ENCODE measurements at regions not wholly inside any gene's neighbourhood (a gene's known extent, or its start where the extent isn't known, plus 50 kb on each side); places are given as distances from the start of the nearest gene placed in this dataset.

- Histone ChIP-seq H3K9me3 (ENCODE audit: low read length) (no peaks in the 10 kb centered on the region), H3K4me2 (ENCODE audit: low read depth, low read length) (no peak overlapping the region), H3K27me3 (ENCODE audit: control insufficient read depth in 1 of 2, insufficient read depth in 2 of 2, low read length in 2 of 2) (no peaks in the 10 kb centered on the region), H4K20me1 (ENCODE audit: insufficient read depth, low read length) (no peaks in the 10 kb centered on the region), H3K27ac (ENCODE audit: extremely low read length, insufficient read depth, low read length) (no peak overlapping the region), H3K79me2 (ENCODE audit: insufficient read depth, low read length) (no peaks in the 10 kb centered on the region), H3K4me3 (replicated peaks in 1 of 3; ENCODE audit: insufficient read depth in 1 of 3, low read depth in 2 of 3, low read length in 3 of 3) (no peak overlapping the region), H3K9ac (ENCODE audit: insufficient read depth, low read depth, low read length) (no peak overlapping the region), H3K36me3 (replicated peaks in 1 of 2; ENCODE audit: control insufficient read depth in 1 of 2, insufficient read depth in 2 of 2, low read length in 2 of 2) (no peaks in the 10 kb centered on the region), H3K4me1 (ENCODE audit: insufficient read depth, low read length) (no peaks in the 10 kb centered on the region), H2AFZ (ENCODE audit: low read length) (no peak overlapping the region)
- no peak for DNase-seq (ENCODE audit: low spot score)
- intact Hi-C loops (cut with micrococcal nuclease; ENCODE audit: unreplicated experiment): no loop called here
- TF ChIP-seq SOX6 (IDR thresholded peaks at IDR 0.05) (no peak), SOX6 (CRISPR knock-in tag; IDR thresholded peaks at IDR 0.05) (no peak), RCOR2 (CRISPR knock-in tag; IDR thresholded peaks at IDR 0.05) (no peak), ZNF280B (CRISPR knock-in tag; IDR thresholded peaks at IDR 0.05; ENCODE audit: borderline replicate concordance) (no peak), RFX5 (IDR thresholded peaks at IDR 0.05; ENCODE audit: low read depth, low read length) (no peak), POGK (CRISPR knock-in tag; conservative IDR thresholded peaks at IDR 0.05) (no peak), RFX3 (CRISPR knock-in tag; IDR thresholded peaks at IDR 0.05) (no peak), TBX3 (IDR thresholded peaks at IDR 0.05; ENCODE audit: borderline replicate concordance) (no peak), ZZZ3 (CRISPR knock-in tag; IDR thresholded peaks at IDR 0.05; ENCODE audit: borderline replicate concordance) (no peak), SIX4 (CRISPR knock-in tag; IDR thresholded peaks at IDR 0.05) (no peak), ZFP37 (CRISPR knock-in tag; IDR thresholded peaks at IDR 0.05; ENCODE audit: borderline replicate concordance) (no peak), ZNF563 (CRISPR knock-in tag; IDR thresholded peaks at IDR 0.05) (no peak), IKZF1 (IDR thresholded peaks at IDR 0.05) (no peak), ARID3A (IDR thresholded peaks at IDR 0.05; ENCODE audit: low read depth, low read length) (no peak)
- ChIA-PET CTCF (ENCODE audit: low intra/inter-chr PET ratio, low total read pairs) (no interaction called here), POLR2A (no interaction called here)
- no peak for FAIRE-seq
- WGBS (ENCODE audit: low lambda C conversion rate): 11% methylated on average over 11 of the region's 11 CpGs
- in situ Hi-C loops (cut with HindIII; ENCODE audit: extremely low pct_ligation_motif_present, low pct_unique_long_range_greater_than_20kb): no loop called here
- ATAC-seq: no peak
- no TSS peak for BruUV-seq (replicated peaks)
These were observed 271.8 kb upstream of the MTNR1B start for GRCh38 chr11:92697461-92698312.
